DMS 273 (cell line): ENCODE measurements at regions not wholly inside any gene's neighbourhood (a gene's known extent, or its start where the extent isn't known, plus 50 kb on each side); places are given as distances from the start of the nearest gene placed in this dataset.
"Not testable (repeated sequence)": the region's sequence is repeated elsewhere in the genome, so short reads cannot be mapped to it uniquely, and the experiment has no call there.

Experiments
- DNase-seq: peaks from one replicate; lab custom pipeline; 2025; ENCODE audit not compliant: unreplicated experiment; lab: John Stamatoyannopoulos, UW

- DNase-seq, result no peak
These were observed 93.0 kb upstream of the GLI2 start for GRCh38 chr2:120642646-120643045.

- DNase-seq, result no peak
These were observed 88.7 kb upstream of the GLI2 start for GRCh38 chr2:120646994-120647393.

GRCh38 chr2:120647487-120647886 lies 88.2 kb upstream of the GLI2 start:
- no peak for DNase-seq

GRCh38 chr2:120649381-120649780 lies 86.3 kb upstream of the GLI2 start:
- not testable (repeated sequence) for DNase-seq

GRCh38 chr2:120650022-120650644 lies 85.5 kb upstream of the GLI2 start:
- no peak for DNase-seq

- DNase-seq, result no peak
These were observed 83.8 kb upstream of the GLI2 start for GRCh38 chr2:120651818-120652217.

GRCh38 chr2:120653046-120653445 lies 82.6 kb upstream of the GLI2 start:
- DNase-seq, result no peak

- no peak for DNase-seq
These were observed 81.8 kb upstream of the GLI2 start for GRCh38 chr2:120653871-120654270.

GRCh38 chr2:120654381-120655134 lies 81.1 kb upstream of the GLI2 start:
- DNase-seq, result no peak

- no peak for DNase-seq
These were observed 79.3 kb upstream of the GLI2 start for GRCh38 chr2:120656273-120656950.

GRCh38 chr2:120658042-120658769 lies 77.5 kb upstream of the GLI2 start:
- DNase-seq, result no peak

- DNase-seq, result no peak
These were observed 76.9 kb upstream of the GLI2 start for GRCh38 chr2:120658770-120659158.

GRCh38 chr2:120659275-120659977 lies 76.2 kb upstream of the GLI2 start:
- no peak for DNase-seq

- DNase-seq, result no peak
These were observed 75.5 kb upstream of the GLI2 start for GRCh38 chr2:120660056-120660694.

- no peak for DNase-seq
These were observed 74.8 kb upstream of the GLI2 start for GRCh38 chr2:120660771-120661459.

- peak; percentile 77 for DNase-seq
These were observed 74.1 kb upstream of the GLI2 start for GRCh38 chr2:120661551-120661950.

GRCh38 chr2:120662046-120662445 lies 73.6 kb upstream of the GLI2 start:
- no peak for DNase-seq

GRCh38 chr2:120662746-120663145 lies 72.9 kb upstream of the GLI2 start:
- DNase-seq, result no peak

- DNase-seq, result no peak
These were observed 69.2 kb upstream of the GLI2 start for GRCh38 chr2:120666433-120666832.

- no peak for DNase-seq
These were observed 67.7 kb upstream of the GLI2 start for GRCh38 chr2:120667981-120668380.
